Mesodermal cell (in vitro differentiated cells): ENCODE measurements at regions not wholly inside any gene's neighbourhood (a gene's known extent, or its start where the extent isn't known, plus 50 kb on each side); places are given as distances from the start of the nearest gene placed in this dataset.
"Not testable (repeated sequence)": the region's sequence is repeated elsewhere in the genome, so short reads cannot be mapped to it uniquely, and the experiment has no call there.

Experiments used
- H3K27ac ChIP-seq: 2 replicates; pipeline ENCODE4 v1.7.0; 2013; ENCODE audit warnings: mild to moderate bottlenecking, low read depth, low read length, moderate library complexity; ENCODE audit not compliant: severe bottlenecking
- H3K36me3 ChIP-seq: 2 replicates; pipeline ENCODE4 v1.7.1; 2013; ENCODE audit warnings: mild to moderate bottlenecking, low read length, moderate library complexity; ENCODE audit not compliant: control insufficient read depth, insufficient read depth
- H3K4me1 ChIP-seq: one replicate; pipeline ENCODE4 v1.7.1; 2013; ENCODE audit warnings: mild to moderate bottlenecking, low read length; ENCODE audit not compliant: insufficient read depth, control insufficient read depth, poor library complexity, severe bottlenecking
- H3K4me3 ChIP-seq: 2 replicates; pipeline ENCODE4 v1.7.0; 2013; ENCODE audit warnings: low read length, control low read depth, mild to moderate bottlenecking; ENCODE audit not compliant: insufficient read depth, poor library complexity, severe bottlenecking; ENCODE audit errors: extremely low read depth
- H3K9me3 ChIP-seq: 2 replicates; pipeline ENCODE4 v1.7.1; 2013; ENCODE audit warnings: mild to moderate bottlenecking, low read length, moderate library complexity; ENCODE audit not compliant: control insufficient read depth
- WGBS, 2 experiments: methylation state at CpG; one replicate each; pipeline ENCODE4 v1.1.5; 2013; ENCODE audit warnings: missing lambda C conversion rate in 2 of 2; ENCODE audit not compliant: insufficient coverage in 2 of 2; 5-methylcytosine and 5-hydroxymethylcytosine counted together

DNA sequence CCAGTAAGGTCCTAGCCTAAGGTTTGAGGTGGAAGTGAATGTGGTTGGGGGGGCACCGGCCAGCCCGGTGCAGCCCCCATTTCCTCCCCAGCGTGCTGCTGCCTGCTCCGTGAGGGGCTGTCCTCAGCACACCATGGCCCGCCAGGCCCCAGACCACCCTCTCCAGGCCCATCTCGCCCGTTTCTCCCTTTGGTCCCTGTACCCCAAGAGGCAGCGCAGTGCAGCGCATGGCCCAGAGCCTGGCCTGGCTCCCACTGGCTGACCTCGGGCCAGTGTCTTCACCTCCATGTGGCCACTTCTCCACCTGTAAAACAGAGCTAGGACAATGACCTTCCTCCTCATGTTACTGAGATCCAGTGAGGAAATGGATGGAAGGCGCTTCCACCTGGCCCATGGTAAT is 170.0 kb upstream of the GSE1 start:
- Histone ChIP-seq H3K9me3 (no peaks in the 10 kb centered on the region), H3K4me1 (no peaks in the 10 kb centered on the region), H3K4me3 (no peak overlapping the region), H3K36me3 (no peaks in the 10 kb centered on the region), H3K27ac (no peak overlapping the region)
- 98 to 100% methylated on average over 5 to 8 of the region's 11 CpGs for WGBS, 2 experiments

DNA sequence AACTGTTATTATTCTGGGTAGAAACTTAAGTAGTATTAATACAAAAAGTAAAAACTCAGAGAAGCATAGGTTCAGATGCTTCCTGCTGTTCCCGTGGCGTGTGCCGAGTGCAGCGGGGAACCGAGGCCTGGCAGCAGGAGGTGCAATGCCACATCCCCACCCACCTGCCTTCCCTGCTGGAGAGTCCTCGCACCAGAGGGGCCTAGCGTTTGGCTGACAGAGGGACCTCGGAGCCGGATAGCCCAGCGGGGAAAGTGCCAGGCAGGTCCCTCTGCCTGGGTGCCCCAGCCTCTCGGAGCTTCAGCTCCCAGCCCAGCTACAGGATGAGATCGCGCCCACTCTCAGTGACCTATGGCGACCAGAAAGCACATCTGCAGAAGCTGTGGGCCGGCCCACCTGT is 169.6 kb upstream of the GSE1 start:
- WGBS, 2 experiments = 90 to 95% methylated on average over 13 to 15 of the region's 15 CpGs

DNA sequence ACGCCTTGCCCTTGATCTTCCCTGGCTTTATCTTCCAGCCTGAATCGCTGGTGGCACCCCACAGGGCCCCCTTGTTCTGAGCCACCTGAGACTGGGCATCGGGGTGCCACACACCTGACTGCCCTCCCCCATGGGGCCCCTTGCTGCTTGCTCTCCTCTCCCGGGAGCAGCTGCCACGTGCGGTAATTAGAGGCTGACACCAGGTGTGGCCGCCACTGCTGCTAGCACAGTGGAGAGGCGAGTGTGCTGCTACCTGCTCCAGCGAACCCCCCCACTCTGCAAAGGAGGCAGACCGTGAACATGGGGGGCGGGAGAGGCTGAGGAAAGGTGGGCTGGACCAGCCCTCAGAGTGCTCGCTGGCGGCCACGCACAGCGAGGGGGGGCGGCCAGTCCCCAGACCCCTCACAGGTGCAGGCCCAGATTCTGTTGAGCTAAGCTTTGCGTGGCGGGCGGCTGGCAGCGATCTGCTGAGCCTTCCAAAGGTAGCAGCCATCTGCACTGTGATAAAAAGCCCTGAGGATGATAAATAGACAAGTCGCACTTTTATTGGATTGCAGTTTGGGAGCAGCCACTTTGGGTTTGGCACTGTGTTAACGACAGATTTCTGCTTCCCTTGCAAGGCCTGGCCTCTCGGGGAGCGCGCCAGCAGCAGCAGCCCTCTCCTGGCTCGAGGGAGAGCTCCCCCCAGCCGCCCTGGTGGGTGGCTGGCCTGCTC is 167.9 kb upstream of the GSE1 start:
- no peak overlapping the region for H3K4me3 ChIP-seq
- no peak overlapping the region for H3K27ac ChIP-seq
- WGBS, 2 experiments = 78 to 81% methylated on average over 25 of the region's 27 CpGs
- H3K36me3 ChIP-seq = no peaks in the 10 kb centered on the region
- H3K4me1 ChIP-seq = no peaks in the 10 kb centered on the region
- no peaks in the 10 kb centered on the region for H3K9me3 ChIP-seq

More for the DNA sequence above, 169.6 kb upstream of the GSE1 start:
- Histone ChIP-seq H3K4me1 (no peaks in the 10 kb centered on the region), H3K36me3 (no peaks in the 10 kb centered on the region), H3K4me3 (no peak overlapping the region), H3K27ac (no peak overlapping the region), H3K9me3 (no peaks in the 10 kb centered on the region)

DNA sequence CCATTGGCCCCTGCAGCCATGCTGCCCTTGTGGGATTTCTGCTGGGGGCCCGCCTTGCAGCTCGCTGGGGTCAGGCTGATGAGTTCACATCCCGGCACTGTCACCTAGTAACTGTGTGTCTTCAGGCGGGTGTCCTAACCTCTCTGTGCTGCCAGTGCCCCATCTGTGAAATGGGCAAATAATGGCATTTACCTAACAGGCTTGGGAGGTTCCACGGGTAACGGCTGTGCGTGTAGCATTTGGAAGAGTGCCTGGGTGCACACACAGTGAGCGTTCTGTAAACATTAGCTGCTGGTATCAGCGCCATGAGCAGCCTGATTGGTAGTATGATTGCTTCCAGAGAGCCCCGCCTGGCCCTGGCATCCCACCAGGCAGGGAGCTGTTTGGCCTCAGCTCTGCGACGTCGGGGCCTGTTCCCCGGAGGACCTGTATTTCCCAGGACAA is 167.3 kb upstream of the GSE1 start:
- no peaks in the 10 kb centered on the region for H3K9me3 ChIP-seq
- H3K4me1 ChIP-seq = no peaks in the 10 kb centered on the region
- H3K4me3 ChIP-seq = no peak overlapping the region
- WGBS, 2 experiments = 94 to 99% methylated on average over 14 of the region's 14 CpGs
- H3K36me3 ChIP-seq = no peaks in the 10 kb centered on the region
- no peak overlapping the region for H3K27ac ChIP-seq

DNA sequence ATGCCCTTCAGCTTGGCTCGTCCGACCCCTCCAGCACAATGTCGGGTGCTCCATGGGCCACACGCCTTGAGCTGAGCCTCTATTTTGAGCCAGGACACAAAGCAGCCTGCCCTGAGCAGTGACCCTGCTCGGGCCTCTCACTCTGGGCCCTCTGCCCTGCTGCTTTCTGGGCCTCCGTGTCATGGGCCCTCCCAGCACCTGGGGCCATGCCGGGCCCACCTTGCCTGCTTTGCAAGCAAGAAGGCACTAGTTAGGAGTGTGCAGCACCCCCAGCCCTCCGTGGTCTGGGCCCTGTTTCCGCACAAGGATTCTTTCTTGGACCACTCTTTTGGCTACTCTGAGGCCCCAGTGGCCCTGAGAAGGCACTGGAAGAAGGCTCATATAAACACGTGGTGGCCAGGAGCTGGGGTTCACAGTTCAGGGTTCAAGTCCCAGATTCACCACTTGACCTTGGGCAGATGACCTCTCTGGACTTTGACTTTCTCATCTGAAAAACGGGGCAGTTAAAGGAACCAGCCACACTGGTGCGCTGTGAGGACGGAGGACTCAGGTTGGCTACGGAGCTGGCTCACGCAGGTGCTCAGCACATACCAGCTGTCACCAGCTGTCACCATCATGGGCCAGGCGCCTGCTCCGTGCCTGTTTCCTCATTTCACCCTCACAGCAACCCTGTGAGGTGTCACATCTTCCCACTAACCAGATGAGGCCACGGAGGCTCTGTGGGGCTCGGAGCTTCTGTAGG is 166.0 kb upstream of the GSE1 start:
- Histone ChIP-seq H3K4me1 (no peaks in the 10 kb centered on the region), H3K27ac (no peak overlapping the region), H3K36me3 (no peaks in the 10 kb centered on the region), H3K4me3 (no peak overlapping the region), H3K9me3 (no peaks in the 10 kb centered on the region)
- WGBS, 2 experiments = 93 to 95% methylated on average over 18 to 19 of the region's 19 CpGs

DNA sequence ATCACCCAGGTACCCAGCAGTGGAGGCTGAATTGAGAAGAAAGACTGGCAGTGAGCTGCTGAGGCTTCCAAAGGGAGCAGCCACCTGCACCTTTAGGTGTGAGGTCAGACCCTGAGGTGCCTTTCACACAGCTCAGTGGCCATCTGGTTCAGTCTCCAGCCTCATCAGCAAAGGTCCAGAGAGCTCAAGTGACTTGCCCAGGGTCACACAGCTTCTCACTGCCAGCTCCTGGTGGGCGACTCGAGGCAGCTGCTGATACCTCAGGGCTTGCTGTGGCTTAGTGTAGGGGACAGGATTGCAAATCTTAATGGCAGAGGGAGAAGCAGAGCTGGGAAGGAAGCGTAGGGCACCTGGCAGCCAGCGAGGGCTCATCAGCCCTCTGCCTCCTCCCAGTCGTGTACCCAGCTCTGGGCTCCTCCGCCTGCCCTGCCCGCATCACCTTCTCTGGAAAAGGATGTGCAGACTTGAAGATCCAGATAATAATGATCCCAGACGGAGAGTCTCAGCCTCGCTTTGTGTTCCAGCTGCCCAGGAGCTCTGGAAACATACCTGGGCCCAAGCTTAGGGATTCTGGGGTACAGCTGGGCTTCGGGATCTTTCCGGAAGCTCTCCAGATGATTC is 165.3 kb upstream of the GSE1 start:
- Histone ChIP-seq H3K9me3 (no peaks in the 10 kb centered on the region), H3K4me1 (no peaks in the 10 kb centered on the region), H3K27ac (no peak overlapping the region), H3K4me3 (no peak overlapping the region), H3K36me3 (no peaks in the 10 kb centered on the region)
- 89 to 97% methylated on average over 6 to 10 of the region's 11 CpGs for WGBS, 2 experiments

DNA sequence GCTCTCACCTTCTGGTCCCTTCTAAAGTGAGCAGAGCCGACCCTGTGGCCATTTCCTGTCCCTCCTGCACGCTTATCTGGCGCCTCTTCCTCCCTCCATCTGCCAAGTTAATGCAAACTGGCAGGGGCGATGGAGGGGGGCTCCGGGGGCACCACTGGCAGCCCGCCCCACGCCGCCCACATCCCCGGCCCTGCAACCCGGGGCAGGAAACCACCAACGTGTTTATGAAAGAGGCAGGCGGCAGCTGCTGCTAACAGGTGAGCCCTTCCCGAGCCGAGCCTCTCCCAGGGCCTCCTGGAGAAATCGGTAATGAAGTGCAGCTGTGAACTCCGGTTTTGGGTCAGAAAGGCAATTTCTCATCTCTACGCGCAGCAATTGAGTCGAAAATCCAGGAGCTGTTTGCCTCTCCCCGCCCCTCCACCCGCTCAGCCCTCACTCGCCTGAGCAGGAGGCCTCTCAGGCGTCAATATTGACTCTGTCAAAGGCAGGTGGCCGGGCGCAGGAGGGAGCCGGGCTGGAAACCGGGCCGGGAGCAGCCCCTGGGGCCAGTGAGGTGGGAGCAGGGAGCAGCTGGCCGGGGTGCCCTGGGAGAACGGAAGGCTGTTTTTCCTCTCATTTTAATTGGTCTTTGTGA is 164.4 kb upstream of the GSE1 start:
- no peak overlapping the region for H3K27ac ChIP-seq
- no peaks in the 10 kb centered on the region for H3K36me3 ChIP-seq
- H3K4me3 ChIP-seq = no peak overlapping the region
- no peaks in the 10 kb centered on the region for H3K9me3 ChIP-seq
- WGBS, 2 experiments = 85% methylated on average over 27 to 30 of the region's 30 CpGs
- no peaks in the 10 kb centered on the region for H3K4me1 ChIP-seq

DNA sequence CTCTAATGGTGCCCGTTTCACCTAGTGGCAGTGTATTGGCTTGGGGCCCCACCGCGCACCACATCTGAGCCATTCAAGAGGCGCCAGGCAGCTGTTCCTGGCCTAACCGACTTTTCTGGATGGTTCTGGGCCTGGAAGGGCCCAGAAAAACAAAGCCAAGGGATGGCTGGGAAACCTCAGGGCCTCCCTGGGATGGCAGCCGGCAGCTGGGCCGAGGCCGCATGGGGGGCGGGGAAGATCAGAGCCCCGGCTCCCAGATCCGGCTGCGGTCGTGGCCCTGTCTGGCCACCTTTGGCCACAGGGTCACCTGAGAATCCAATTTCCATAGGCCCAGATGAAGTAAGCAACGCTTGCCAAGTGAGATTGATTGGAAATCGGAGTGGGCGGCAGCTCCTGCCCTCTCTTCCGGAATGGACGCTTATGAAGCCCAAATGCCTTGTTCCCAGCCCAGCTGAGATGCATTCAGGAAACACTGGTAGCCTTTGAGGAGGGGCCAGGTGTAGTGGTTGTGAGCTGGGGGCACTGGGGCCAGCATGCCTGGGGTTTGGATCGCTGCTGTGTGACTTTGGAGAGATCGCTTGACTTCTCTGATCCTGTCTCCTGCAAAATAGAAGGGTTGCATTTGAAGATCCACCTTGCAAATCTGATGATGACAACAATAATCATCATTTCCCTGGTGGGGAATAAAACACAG is 163.8 kb upstream of the GSE1 start:
- 95 to 96% methylated on average over 19 to 20 of the region's 20 CpGs for WGBS, 2 experiments
- Histone ChIP-seq H3K4me3 (no peak overlapping the region), H3K27ac (no peak overlapping the region), H3K9me3 (no peaks in the 10 kb centered on the region), H3K36me3 (no peaks in the 10 kb centered on the region), H3K4me1 (no peaks in the 10 kb centered on the region)

DNA sequence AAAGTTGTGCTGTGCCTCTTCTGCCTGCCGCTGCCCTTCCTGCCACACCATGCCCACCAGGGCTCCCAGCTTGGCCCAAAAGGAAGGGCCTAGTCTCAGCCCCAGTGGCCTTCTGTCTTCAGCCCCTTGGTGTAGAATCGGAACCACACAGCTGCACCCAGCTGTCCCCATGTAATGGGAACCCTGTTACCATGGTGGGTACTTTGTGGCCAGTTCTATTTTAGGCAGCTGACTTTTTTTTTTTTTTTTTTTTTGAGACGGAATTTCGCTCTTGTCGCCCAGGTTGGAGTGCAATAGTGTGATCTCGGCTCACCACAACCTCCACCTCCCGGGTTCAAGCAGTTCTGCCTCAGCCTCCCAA is 163.3 kb upstream of the GSE1 start:
- Histone ChIP-seq H3K9me3 (no peaks in the 10 kb centered on the region), H3K27ac (no peak overlapping the region), H3K4me1 (no peaks in the 10 kb centered on the region), H3K4me3 (no peak overlapping the region), H3K36me3 (no peaks in the 10 kb centered on the region)
- WGBS, 2 experiments = 83 to 100% methylated on average over 1 to 2 of the region's 7 CpGs

DNA sequence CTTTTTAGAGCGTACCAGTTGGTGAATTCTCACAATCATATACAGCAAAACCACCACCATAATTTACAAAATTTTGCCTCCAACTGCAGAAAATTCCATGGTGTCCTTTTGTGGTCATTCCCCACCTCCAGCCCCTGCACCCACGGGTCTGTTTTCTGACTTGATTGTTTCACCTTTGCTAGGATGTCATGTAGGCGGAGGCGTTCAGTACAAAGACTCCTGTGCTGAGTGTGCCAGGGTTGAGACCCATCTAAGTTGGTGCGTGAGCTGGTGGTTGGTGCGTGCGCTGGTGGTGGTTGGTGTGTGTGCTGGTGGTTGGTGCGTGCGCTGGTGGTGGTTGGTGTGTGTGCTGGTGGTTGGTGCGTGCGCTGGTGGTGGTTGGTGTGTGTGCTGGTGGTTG is 162.0 kb upstream of the GSE1 start:
- H3K36me3 ChIP-seq, H3K9me3 ChIP-seq, H3K4me1 ChIP-seq, H3K27ac ChIP-seq, H3K4me3 ChIP-seq: not testable (repeated sequence)
- WGBS, 2 experiments = 85 to 100% methylated on average over 2 to 3 of the region's 11 CpGs
